ES-I3 (cell line): ENCODE measurements at regions not wholly inside any gene's neighbourhood (a gene's known extent, or its start where the extent isn't known, plus 50 kb on each side); places are given as distances from the start of the nearest gene placed in this dataset.
"Not testable (repeated sequence)": the region's sequence is repeated elsewhere in the genome, so short reads cannot be mapped to it uniquely, and the experiment has no call there.

Experiments
- H3K36me3 ChIP-seq: 2 replicates; pipeline ENCODE4 v1.6.1; 2013; ENCODE audit warnings: mild to moderate bottlenecking, low read length, control low read depth, moderate library complexity; ENCODE audit not compliant: insufficient read depth
- H3K4me1 ChIP-seq: 2 replicates; pipeline ENCODE4 v1.6.1; 2013; ENCODE audit warnings: mild to moderate bottlenecking, control low read depth, low read length; ENCODE audit not compliant: insufficient read depth
- H3K9ac ChIP-seq: 2 replicates; pipeline ENCODE4 v1.6.1; 2013; ENCODE audit warnings: low read depth, mild to moderate bottlenecking, low read length, moderate library complexity
- H3K9me3 ChIP-seq: 2 replicates; pipeline ENCODE4 v1.6.1; 2013; ENCODE audit warnings: mild to moderate bottlenecking, low read length, moderate library complexity; ENCODE audit not compliant: control insufficient read depth, insufficient read depth

GRCh38 chr6:15090745-15091384 lies 155.0 kb upstream of the JARID2 start:
- no peaks in the 10 kb centered on the region for H3K9me3 ChIP-seq
- no peaks in the 10 kb centered on the region for H3K4me1 ChIP-seq
- no peak overlapping the region for H3K9ac ChIP-seq
- H3K36me3 ChIP-seq: no peaks in the 10 kb centered on the region

GRCh38 chr6:15096894-15097837 lies 148.7 kb upstream of the JARID2 start:
- Histone ChIP-seq H3K4me1 (no peaks in the 10 kb centered on the region), H3K36me3 (no peaks in the 10 kb centered on the region), H3K9me3 (no peaks in the 10 kb centered on the region; the same call in 1 of the 2 replicates), H3K9ac (no peak overlapping the region)

GRCh38 chr6:15101130-15101529 lies 144.7 kb upstream of the JARID2 start:
- Histone ChIP-seq H3K9me3 (no peaks in the 10 kb centered on the region; the same call in 1 of the 2 replicates), H3K36me3 (no peaks in the 10 kb centered on the region)

GRCh38 chr6:15102241-15102640 lies 143.6 kb upstream of the JARID2 start:
- Histone ChIP-seq H3K9ac (no peak overlapping the region), H3K9me3 (no peaks in the 10 kb centered on the region; the same call in 1 of the 2 replicates), H3K4me1 (no peaks in the 10 kb centered on the region; the same call in 1 of the 2 replicates), H3K36me3 (no peaks in the 10 kb centered on the region)

More at GRCh38 chr6:15101130-15101529, 144.7 kb upstream of the JARID2 start:
- H3K9ac ChIP-seq: no peak overlapping the region
- H3K4me1 ChIP-seq: no peaks in the 10 kb centered on the region

DNA sequence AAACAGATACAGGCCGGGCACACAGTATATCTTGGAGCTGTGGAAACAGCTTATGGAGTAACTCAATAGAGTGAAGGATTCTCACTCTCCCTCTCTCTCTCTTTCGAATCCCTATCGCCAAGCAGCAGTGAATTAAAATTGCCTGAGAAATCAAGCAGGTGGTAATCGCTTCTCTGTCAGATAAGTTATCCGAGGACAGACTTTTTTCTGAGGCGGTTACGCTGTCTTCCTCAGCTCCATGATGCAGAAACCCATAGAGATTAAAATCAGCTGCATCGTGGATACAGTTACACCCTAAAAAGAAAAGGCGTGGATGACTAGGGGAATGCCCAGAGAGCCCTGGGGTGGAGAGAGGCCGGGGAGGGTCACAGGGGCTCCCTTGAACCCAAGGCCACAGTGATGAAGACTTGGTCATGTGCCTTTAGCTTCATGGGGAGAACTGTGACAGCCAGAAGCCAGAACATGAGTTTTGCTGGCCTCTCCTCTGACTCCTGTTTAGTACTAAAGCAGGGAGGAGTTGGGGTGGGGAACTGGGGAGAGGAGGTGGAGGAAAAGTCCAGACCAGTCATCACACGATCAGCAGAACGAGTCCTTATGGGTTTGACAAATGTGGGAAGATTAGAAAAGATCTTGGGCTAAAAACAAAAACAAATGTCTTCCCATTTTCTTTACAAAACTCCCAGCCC lies 138.8 kb upstream of the JARID2 start:
- Histone ChIP-seq H3K9ac (no peak overlapping the region), H3K9me3 (no peaks in the 10 kb centered on the region), H3K4me1 (no peaks in the 10 kb centered on the region; the same call in 1 of the 2 replicates), H3K36me3 (no peaks in the 10 kb centered on the region)

- Histone ChIP-seq H3K9me3 (no peaks in the 10 kb centered on the region), H3K36me3 (no peaks in the 10 kb centered on the region), H3K9ac (no peak overlapping the region), H3K4me1 (no peaks in the 10 kb centered on the region; the same call in 1 of the 2 replicates)
Measured at GRCh38 chr6:15107644-15108382, 138.1 kb upstream of the JARID2 start.

- H3K36me3 ChIP-seq: no peaks in the 10 kb centered on the region
- H3K9me3 ChIP-seq: no peaks in the 10 kb centered on the region
- H3K4me1 ChIP-seq: no peaks in the 10 kb centered on the region; the same call in 1 of the 2 replicates
- no peak overlapping the region for H3K9ac ChIP-seq
Measured at GRCh38 chr6:15108383-15108715, 137.5 kb upstream of the JARID2 start.

DNA sequence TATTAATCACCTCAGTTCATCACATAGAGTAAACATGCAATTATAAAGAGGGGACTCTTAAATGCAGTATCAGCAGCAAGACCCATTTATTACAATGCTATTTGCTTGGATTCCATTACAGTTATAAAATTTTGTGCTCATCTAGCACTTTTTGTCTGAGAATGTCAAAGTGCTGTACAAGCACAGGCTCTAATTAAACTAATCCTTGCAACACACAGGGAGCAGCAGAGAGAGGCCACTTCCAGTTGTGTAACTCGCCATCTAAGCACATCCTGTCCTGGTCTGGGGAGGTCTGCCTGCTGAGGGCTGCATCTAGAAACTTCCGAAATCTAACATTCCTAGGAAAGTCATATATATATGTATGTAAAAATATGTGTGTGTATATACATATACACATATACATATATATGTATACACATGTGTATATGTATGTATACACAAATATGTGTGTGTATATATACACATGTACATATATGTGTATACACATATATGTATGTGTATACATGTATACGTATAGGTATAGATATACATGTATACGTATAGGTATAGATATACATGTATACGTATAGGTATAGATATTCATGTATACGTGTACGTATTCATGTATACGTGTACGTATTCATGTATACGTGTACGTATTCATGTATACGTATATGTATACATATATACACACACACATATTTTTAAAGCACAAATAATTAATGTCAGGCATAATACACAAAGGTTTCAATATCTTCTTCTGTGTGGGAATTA lies 136.4 kb upstream of the JARID2 start:
- H3K9me3 ChIP-seq: no peaks in the 10 kb centered on the region

DNA sequence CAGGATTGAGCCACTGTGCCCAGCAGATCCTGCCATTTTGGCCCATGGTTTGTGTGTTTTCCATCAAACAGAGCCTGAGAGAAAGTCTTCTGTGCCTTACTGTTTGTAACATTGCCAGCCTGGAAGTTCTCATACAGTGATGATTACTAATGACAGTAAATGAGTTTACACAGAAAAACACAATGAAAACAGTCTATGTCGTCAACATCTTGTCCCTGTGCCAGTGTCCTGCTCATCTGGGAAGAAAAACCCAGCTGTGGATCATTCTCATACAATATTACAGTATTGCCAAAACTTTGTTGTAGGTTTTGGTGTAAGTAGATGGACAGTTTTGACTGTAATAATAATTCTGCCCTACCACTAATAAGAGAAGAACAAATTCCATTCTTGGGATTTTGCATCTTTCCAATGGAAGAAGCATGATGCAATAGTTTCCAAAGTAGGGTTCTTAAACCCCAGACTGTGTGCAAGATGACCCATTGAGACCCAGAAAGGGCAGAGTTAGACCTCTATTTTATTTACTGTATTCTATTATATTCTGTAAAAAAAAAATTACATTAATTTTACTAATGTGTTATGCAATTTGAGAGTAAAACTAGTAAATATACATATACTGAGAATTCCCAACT lies 135.0 kb upstream of the JARID2 start:
- H3K9me3 ChIP-seq: no peaks in the 10 kb centered on the region
- no peaks in the 10 kb centered on the region; the same call in 1 of the 2 replicates for H3K4me1 ChIP-seq
- no peak overlapping the region for H3K9ac ChIP-seq
- H3K36me3 ChIP-seq: no peaks in the 10 kb centered on the region

More for the DNA sequence above, 136.4 kb upstream of the JARID2 start:
- Histone ChIP-seq H3K36me3 (no peaks in the 10 kb centered on the region), H3K9ac (no peak overlapping the region), H3K4me1 (no peaks in the 10 kb centered on the region; the same call in 1 of the 2 replicates)

DNA sequence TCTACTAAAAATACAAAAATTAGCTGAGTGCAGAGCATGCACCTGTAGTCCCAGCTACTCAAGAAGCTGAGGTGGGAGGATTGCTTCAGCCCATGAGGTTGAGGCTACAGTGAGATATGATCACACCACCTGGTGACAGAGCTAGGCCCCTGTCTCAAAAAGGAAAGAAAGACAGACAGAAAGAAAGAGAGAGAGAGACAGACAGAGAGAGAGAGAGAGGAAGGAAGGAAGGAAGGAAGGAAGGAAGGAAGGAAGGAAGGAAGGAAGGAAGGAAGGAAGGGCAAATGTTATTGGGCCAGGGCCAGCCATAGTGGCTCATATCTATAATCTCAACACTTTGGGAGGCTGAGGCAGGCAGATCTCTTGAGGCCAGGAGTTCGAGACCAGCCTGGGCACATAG lies 134.3 kb upstream of the JARID2 start:
- not testable (repeated sequence) for H3K9ac ChIP-seq, H3K4me1 ChIP-seq

GRCh38 chr6:15113587-15113986 lies 132.3 kb upstream of the JARID2 start:
- Histone ChIP-seq H3K36me3 (no peaks in the 10 kb centered on the region), H3K4me1 (no peaks in the 10 kb centered on the region), H3K9me3 (no peaks in the 10 kb centered on the region), H3K9ac (no peak overlapping the region)

More for the DNA sequence above, 134.3 kb upstream of the JARID2 start:
- not testable (repeated sequence) for H3K9me3 ChIP-seq, H3K36me3 ChIP-seq

GRCh38 chr6:15114061-15114460 lies 131.8 kb upstream of the JARID2 start:
- Histone ChIP-seq H3K9me3 (no peaks in the 10 kb centered on the region), H3K4me1 (no peaks in the 10 kb centered on the region), H3K9ac (no peak overlapping the region), H3K36me3 (no peaks in the 10 kb centered on the region)

- Histone ChIP-seq H3K9ac (no peak overlapping the region), H3K9me3 (no peaks in the 10 kb centered on the region), H3K4me1 (no peaks in the 10 kb centered on the region), H3K36me3 (no peaks in the 10 kb centered on the region)
Measured at GRCh38 chr6:15116889-15117288, 129.0 kb upstream of the JARID2 start.
